ENCODE measurements at regions not wholly inside any gene's neighbourhood (a gene's known extent, or its start where the extent isn't known, plus 50 kb on each side); places are given as distances from the start of the nearest gene placed in this dataset.
"Not testable (repeated sequence)": the region's sequence is repeated elsewhere in the genome, so short reads cannot be mapped to it uniquely, and the experiment has no call there.

GRCh38 chr6:81934936-81935335, 182.5 kb upstream of the TENT5A start:
- TF ChIP-seq ATF6 (CRISPR knock-in tag; IDR thresholded peaks at IDR 0.05), result no peak
- no peak for TF ChIP-seq KAT7 (CRISPR knock-in tag; IDR thresholded peaks at IDR 0.05; ENCODE audit: borderline replicate concordance)
- no peak for TF ChIP-seq E2F1 (CRISPR knock-in tag; IDR thresholded peaks at IDR 0.05)
- ChIA-PET CTCF (no interaction called here), POLR2A (no interaction called here)
- H3K36me3 Mint-ChIP-seq, result no peaks in the 10 kb centered on the region
- peaks cover 13% of the 10 kb centered on the region for H3K4me1 Mint-ChIP-seq
- H3K9me3 Mint-ChIP-seq, result peaks cover 12% of the 10 kb centered on the region
- DNase-seq (ENCODE audit: low spot score) (no peak), ATAC-seq (no peak)
- H3K27me3 Mint-ChIP-seq (ENCODE audit: low read depth), result no peaks in the 10 kb centered on the region
- H3K27ac Mint-ChIP-seq, result no peak overlapping the region
- no peak overlapping the region for H3K4me3 Mint-ChIP-seq

- ATAC-seq (no peak), DNase-seq (ENCODE audit: low spot score) (no peak)
- POLR2A ChIA-PET, result no interaction called here
- H3K36me3 Mint-ChIP-seq, result no peaks in the 10 kb centered on the region
- H3K27ac Mint-ChIP-seq, result no peak overlapping the region
- no peak overlapping the region for H3K4me3 Mint-ChIP-seq
- CTCF ChIA-PET, result no interaction called here
- TF ChIP-seq NFATC4 (CRISPR knock-in tag; IDR thresholded peaks at IDR 0.05), result no peak
- TF ChIP-seq ATF1 (CRISPR knock-in tag; IDR thresholded peaks at IDR 0.05), result no peak
- H3K9me3 Mint-ChIP-seq, result peaks cover 12% of the 10 kb centered on the region
- no peaks in the 10 kb centered on the region for H3K27me3 Mint-ChIP-seq (ENCODE audit: low read depth)
- H3K4me1 Mint-ChIP-seq, result peaks cover 5% of the 10 kb centered on the region
Measured at GRCh38 chr6:81933608-81934051, 181.1 kb upstream of the TENT5A start.

- Mint-ChIP-seq H3K9me3 (peaks cover 12% of the 10 kb centered on the region), H3K4me3 (no peak overlapping the region), H3K27ac (no peak overlapping the region), H3K4me1 (no peaks in the 10 kb centered on the region), H3K27me3 (ENCODE audit: low read depth) (no peaks in the 10 kb centered on the region), H3K36me3 (no peaks in the 10 kb centered on the region)
- no peak for DNase-seq (ENCODE audit: low spot score)
- ChIA-PET CTCF (no interaction called here), POLR2A (no interaction called here)
- no peak for ATAC-seq
- no peak for TF ChIP-seq CREB1 (CRISPR knock-in tag; IDR thresholded peaks at IDR 0.05)
- no peak for TF ChIP-seq SMAD3 (CRISPR knock-in tag; IDR thresholded peaks at IDR 0.05; ENCODE audit: borderline replicate concordance)
Measured at GRCh38 chr6:81933089-81933488, 180.6 kb upstream of the TENT5A start.

GRCh38 chr6:81932448-81932847, 180.0 kb upstream of the TENT5A start:
- H3K27me3 Mint-ChIP-seq (ENCODE audit: low read depth); DNase-seq (ENCODE audit: low spot score); POLR2A ChIA-PET; ATAC-seq; H3K36me3 Mint-ChIP-seq; H3K4me3 Mint-ChIP-seq; CTCF ChIA-PET; H3K4me1 Mint-ChIP-seq; H3K27ac Mint-ChIP-seq: not testable (repeated sequence)
- H3K9me3 Mint-ChIP-seq, result peaks cover 12% of the 10 kb centered on the region

GRCh38 chr6:81929828-81930227, 177.3 kb upstream of the TENT5A start:
- POLR2A ChIA-PET, result no interaction called here
- TF ChIP-seq USF2 (CRISPR knock-in tag; IDR thresholded peaks at IDR 0.05) (no peak), ATF3 (CRISPR knock-in tag; conservative IDR thresholded peaks at IDR 0.05) (no peak), RORB (CRISPR knock-in tag; IDR thresholded peaks at IDR 0.05) (no peak), NFATC4 (CRISPR knock-in tag; IDR thresholded peaks at IDR 0.05) (no peak), MYBL2 (CRISPR knock-in tag; IDR thresholded peaks at IDR 0.05) (no peak), ATF1 (CRISPR knock-in tag; IDR thresholded peaks at IDR 0.05) (no peak), GTF2I (CRISPR knock-in tag; conservative IDR thresholded peaks at IDR 0.05) (no peak), ZBTB43 (CRISPR knock-in tag; IDR thresholded peaks at IDR 0.05) (no peak), FOXP4 (CRISPR knock-in tag; IDR thresholded peaks at IDR 0.05) (no peak), ZNF416 (CRISPR knock-in tag; IDR thresholded peaks at IDR 0.05) (no peak), MLX (CRISPR knock-in tag; IDR thresholded peaks at IDR 0.05) (no peak), SMAD3 (CRISPR knock-in tag; IDR thresholded peaks at IDR 0.05; ENCODE audit: borderline replicate concordance) (no peak), FOXJ3 (CRISPR knock-in tag; IDR thresholded peaks at IDR 0.05; ENCODE audit: borderline replicate concordance) (no peak), ELF4 (CRISPR knock-in tag; IDR thresholded peaks at IDR 0.05; ENCODE audit: low read depth) (no peak)

More at GRCh38 chr6:81929828-81930227, 177.3 kb upstream of the TENT5A start:
- CTCF ChIA-PET, result no interaction called here
- Mint-ChIP-seq H3K36me3 (no peaks in the 10 kb centered on the region), H3K4me3 (no peak overlapping the region), H3K4me1 (no peaks in the 10 kb centered on the region), H3K27me3 (ENCODE audit: low read depth) (no peaks in the 10 kb centered on the region), H3K27ac (no peak overlapping the region), H3K9me3 (peaks cover 6% of the 10 kb centered on the region)
- ATAC-seq (no peak), DNase-seq (ENCODE audit: low spot score) (no peak)

All from WTC11 (cell line).